Skin of body (tissue), 1 donor: ENCODE measurements at regions not wholly inside any gene's neighbourhood (a gene's known extent, or its start where the extent isn't known, plus 50 kb on each side); places are given as distances from the start of the nearest gene placed in this dataset.
"Not testable (repeated sequence)": the region's sequence is repeated elsewhere in the genome, so short reads cannot be mapped to it uniquely, and the experiment has no call there.

ENCODE experiments used
- DNase-seq: peaks from one replicate; lab custom pipeline; 2025; lab: John Stamatoyannopoulos, UW

DNA sequence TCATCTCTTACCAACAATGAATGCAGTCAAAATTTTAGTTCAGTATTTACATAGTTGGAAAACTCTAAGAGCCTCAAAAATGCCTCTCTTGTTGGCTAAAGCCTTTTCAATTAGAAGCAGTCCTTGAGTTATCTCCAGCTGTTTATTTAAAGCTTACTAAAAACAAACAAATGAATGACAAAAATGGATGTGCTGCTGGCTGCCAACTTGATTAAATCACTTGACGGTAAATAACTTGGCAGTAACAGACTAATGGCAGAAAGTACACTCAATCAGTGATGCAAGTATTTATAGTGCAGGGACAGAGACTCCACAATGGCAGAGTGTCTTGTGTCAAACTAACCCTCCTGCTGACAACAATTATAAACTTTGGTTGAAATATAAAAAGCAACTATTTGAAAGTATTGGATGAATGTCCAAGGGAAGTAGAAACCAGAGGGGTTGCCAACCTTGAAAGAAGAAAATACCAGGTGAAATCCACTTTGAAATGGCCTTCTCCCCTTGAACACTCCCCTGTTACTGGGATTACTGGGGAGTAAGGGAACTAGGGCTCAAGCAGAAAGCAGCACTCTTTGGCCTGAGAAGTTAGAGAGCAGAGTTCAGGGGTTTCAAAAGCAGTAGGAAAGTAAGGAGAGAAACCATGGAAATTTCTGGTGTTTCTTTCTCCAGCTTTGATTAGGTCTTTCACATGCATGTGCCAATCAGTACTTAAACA is 245.2 kb upstream of the SPHKAP start:
- no peak for DNase-seq

DNA sequence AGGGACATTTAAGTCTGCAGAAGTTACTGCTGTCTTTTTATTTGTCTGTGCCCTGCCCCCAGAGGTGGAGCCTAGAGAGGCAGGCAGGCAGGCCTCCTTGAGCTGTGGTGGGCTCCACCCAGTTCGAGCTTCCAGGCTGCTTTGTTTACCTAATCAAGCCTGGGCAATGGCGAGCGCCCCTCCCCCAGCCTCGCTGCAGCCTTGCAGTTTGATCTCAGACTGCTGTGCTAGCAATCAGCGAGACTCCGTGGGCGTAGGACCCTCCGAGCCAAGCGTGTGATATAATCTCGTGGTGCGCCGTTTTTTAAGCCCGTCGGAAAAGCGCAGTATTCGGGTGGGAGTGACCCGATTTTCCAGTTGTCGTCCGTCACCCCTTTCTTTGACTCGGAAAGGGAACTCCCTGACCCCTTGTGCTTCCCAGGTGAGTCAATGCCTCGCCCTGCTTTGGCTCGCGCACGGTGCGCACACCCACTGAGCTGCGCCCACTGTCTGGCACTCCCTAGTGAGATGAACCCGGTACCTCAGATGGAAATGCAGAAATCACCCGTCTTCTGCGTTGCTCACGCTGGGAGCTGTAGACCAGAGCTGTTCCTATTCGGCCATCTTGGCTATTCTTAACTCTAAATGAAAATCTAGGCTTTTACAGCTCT is 244.0 kb upstream of the SPHKAP start:
- not testable (repeated sequence) for DNase-seq

DNA sequence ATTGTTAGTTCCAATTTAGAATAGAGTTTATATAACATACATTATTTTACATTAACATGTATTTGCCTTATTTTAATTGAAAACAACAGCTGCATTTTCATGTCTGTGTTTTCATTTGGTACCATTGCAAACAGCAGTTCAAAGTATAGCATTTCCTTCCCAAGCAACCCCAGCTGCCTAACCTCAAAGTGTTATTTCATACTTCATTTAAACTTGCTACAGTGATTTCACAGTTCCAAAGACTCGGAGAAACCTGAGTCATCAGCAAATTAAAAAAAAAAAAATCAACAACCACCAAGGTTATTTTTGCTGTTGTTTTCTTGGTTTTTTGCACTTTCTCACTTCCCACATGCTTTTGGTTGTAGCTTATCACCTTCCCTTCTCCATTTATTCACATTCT is 236.5 kb upstream of the SPHKAP start:
- no peak for DNase-seq

DNA sequence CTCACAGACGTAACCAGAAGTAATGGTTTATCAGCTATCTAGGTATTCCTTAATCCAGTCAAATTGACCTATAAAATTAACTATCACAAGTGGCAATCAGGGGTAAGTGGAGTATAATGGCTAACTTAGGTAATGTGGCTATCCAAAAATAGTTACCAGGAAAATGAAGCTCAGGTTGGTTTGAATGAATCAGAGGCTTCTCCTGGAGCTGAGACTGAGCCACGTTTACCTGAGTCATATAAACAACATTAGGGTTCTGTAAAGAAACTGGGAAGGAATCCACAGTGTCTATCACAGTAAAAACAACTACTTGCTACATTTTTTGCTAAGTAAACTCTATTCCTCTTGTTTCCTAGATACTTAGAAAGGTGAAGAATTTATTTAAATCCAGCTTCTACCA is 236.0 kb upstream of the SPHKAP start:
- no peak for DNase-seq

DNA sequence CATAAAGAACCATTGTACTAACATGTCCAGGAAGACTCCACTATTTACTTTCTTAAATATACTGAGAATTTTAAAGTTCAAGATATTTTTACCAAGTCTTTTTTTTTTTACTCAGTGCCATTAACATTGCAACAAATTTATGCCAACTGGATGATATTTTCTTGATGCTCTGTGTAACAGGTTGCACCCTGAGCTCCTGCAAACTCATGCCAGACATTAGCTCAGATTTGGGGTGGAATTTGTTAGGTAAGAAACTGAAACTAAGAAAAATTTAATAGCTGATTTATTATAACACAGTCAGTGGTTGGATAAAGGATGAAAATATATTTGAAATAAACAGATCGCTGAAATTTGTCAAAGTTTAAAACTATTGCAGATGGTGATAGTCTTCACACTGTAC is 228.6 kb upstream of the SPHKAP start:
- no peak for DNase-seq

DNA sequence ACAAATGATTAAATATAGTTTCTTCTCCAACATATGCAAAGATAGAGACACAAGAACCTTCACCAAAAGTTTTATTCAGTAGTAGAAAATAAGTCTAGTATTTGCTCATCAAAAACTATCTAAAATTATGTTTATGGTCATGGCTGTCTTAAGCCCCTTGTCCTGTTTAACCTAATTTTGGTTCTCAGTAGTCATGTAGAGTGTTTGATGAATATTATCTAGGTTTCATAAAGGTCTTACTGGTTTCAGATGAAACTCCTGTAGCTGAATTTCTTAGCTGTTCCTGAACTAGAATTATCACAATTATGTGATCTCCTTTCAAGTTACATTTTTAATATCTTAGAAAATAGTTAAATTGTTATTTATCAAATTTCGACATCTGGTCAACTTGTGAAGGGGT is 228.0 kb upstream of the SPHKAP start:
- DNase-seq, result no peak

DNA sequence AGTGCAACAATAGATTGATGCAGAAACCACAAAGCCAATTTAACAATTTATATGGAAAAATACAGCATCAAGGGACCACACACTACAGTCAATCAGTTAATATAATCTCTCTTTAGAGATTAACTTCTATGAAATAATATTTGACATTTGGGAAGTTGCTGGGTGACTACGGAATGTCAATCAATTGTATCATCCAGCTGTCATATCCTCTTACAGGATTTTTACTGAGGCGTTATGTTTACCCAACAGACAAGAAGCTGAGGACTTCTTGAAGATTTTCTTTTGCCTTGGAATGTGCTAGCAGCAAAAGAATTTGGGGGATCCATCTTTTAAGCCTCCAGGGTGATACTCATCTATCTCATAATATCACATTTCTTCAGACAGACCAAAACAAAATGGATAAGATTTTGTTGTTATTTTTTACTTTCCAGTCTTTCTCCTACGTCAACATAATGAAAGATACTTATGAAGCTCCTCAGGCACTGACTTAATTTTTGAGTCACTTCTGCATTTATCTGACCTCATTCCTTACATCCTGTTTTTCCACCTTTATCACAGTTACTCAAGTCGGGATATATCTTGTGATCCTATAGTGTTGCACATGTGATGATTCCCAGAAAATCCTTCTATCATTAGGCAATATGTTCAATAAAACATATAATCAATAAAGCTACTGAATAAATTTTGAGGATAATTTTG is 227.2 kb upstream of the SPHKAP start:
- DNase-seq, result no peak

DNA sequence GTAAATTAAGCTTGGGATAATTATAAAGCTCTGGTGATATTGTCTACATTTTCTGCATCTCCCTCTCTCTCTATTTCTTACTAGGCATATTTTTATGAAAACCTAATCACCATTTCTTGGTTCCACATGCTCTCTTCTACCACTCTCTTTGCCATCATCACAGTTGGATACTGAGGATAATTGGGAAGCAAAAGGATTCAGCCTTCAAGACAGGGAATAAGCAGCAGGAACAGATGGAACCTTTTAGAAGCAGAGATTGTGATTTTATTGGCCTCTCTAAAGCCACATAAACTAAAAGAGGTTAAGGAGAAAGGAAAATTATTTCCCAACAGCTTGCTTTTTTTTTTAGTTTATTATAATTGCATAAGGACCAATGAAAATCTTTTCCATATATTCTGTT is 226.3 kb upstream of the SPHKAP start:
- no peak for DNase-seq

DNA sequence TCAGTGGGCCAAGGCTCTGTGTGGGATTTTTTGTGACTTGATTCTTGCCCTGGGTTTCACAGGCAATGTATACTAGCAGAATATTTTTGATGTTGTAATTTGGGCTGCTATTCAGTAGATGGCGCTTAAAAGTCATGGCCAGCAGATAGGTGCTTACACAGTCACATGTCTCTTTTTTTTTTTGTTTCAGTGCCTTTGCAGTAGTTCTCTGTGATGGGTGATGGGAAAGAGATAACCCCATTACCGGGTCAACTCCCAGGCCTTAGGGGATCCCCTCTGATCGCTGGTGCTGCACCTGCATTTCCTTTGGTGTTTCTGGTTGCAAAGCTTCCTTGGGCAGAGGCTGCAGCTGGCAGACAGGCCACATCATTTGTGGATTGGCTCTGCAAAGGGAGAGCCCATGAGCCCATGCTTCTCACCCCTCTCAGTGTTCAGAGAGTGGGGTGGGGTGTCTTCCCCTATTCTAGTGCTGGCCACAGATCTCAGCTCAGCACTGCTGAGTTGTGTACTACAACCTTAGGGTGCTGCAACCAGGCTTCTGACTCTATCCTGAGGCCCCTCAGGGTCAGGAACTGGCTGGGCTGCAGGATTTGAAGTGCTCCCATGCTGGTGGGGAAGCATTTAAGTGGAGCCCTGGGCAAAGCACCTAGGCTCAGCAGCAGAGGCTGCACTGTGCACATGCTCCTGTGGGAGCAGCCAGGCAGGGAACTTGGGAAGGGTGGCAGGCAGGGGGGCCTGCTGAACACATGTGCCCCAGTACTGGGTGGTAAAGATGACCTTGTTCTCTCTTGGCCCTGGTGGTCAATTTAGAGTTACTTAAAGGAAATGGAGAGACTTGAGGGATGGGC is 219.8 kb upstream of the SPHKAP start:
- DNase-seq, result no peak

DNA sequence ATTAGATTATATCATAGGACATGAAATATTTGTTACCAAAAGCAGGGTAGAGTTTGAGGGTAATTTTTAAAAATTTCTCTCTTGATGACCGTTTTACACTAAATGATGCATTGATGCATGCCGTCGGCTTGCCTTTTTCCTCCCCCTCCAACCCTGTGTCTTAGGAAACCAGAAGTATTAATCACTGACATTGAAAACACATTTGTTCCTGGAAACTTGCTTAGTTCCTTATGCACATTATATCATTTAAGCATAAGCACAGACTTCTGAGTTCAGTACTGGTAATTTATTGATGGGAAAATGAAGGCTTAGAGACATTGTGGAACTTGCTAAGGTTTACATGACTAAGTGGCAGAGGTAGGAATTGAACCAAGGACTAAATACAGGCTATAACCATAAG is 206.3 kb upstream of the SPHKAP start:
- DNase-seq, result peak; percentile 61

DNA sequence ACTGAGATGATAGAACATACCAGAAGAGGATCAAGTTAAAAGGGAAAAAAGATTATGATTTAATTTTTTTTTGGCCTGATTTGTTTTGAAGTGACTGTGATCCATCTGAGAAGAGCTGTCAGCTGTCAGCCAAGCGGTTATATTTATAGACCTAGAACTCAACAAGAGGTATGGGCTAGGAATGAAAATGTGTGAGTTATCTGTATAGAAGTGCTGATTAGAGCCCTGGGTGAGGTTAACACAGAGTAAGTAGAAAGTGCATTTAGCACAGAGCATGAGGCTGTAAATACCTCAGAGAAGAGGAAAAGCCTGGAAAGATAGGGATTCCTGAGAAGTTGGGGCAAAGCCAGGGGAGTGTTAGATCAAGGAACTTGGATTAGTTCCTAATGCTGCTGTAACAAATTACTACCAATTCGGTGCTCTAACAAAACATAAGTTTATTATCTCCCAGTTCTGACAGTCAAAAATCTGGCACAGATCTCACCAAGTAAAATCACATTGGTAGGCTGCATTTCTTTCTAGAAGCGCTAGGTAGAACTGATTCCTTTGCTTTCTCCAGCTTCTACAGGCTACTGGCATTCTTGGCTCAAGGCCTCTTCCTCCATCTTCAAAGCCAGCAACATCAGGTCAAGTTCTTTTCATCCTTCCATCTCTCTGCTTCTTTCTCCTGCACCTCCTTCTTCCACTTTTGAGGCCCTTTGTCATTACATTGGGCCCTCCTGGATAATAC is 197.4 kb upstream of the SPHKAP start:
- DNase-seq, result no peak

DNA sequence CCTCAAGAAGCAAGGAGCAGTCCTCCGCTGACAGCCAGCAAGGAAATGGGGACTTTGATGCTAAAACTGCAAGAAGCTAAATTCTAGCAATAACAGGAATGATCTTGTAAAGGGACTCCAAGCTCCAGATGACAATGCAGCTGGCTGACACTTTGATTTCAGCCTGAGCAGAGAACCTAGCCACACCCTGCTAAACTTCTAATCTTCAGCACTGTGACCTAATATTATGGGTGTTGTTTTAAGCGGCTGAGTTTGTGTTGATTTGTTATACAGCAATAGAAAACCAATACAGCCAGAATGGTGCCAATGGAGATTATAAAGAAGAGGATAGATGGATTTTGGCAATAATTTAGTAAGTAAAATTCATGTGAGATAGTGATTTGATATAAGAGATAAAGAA is 196.7 kb upstream of the SPHKAP start:
- no peak for DNase-seq

DNA sequence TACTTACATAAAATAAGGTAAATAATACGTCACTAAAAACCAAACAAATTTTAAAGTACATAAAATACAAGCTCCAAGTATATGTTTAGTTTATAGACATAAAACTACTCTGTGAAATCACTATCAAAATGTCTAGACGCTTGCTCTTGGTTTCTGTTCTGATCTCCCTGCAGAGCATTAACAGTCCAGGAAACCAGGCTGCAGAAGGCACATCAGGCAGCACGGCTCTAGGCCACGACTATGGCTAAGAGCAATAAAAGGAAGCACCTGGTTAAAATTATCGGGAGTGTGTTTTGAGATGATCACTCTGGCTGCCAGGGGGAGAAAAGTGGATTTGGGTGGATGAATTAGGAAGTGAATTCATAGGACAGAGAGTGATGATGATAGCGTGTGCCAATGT is 196.0 kb upstream of the SPHKAP start:
- DNase-seq, result no peak

DNA sequence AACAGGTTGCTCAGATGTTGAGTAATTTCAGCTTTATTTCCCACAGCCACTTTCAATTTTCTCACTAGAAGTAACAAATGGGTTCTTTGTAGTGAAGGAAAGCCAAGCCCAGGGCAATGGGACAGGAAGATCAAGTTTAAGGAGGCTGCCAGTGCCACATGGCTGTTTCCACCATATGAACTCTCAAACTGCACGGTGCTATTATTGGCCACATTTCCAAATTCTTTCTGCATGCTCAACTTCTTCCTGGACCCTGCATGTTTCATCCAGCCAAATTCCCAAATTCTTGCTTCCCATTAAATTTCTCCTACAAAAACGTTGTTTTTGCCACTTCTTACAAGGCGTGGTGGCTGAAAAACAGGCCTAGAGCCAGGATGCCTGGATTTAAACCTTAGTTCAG is 193.3 kb upstream of the SPHKAP start:
- no peak for DNase-seq

DNA sequence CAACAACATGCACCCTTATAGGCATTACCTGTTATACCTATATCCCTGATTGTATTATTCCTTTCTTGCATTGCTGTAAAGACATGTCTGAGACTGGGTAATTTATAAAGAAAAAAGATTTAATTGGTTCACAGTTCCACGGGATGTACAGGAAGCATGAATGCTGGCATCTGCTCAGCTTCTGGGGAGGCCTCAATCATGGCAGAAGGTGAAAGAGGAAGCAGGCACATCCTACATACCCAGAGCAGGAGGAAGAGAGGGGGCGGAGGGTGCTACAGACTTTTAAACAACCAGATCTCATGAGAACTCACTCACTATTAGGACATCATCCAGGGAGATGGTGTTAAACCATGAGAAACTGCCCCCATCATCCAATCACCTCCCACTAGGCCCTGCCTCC is 191.7 kb upstream of the SPHKAP start:
- no peak for DNase-seq

DNA sequence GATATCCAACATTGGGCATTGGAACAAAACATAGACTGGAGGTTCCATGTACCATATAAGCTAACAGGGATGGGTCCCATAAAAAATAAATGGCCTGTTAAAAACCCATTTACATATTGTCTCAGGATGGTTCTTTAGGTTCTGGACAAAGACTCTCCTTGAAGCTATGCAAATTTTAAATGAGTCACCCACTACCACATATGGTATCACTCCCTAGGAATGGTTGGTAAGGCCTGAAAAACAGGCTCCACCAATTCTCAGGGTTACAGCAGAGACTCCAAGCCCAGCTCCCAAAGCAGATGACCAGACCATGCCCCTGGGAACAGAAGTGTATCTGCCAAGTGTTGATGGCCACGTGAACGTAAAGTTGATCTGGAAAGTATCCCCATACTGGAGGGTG is 190.7 kb upstream of the SPHKAP start:
- DNase-seq, result no peak

DNA sequence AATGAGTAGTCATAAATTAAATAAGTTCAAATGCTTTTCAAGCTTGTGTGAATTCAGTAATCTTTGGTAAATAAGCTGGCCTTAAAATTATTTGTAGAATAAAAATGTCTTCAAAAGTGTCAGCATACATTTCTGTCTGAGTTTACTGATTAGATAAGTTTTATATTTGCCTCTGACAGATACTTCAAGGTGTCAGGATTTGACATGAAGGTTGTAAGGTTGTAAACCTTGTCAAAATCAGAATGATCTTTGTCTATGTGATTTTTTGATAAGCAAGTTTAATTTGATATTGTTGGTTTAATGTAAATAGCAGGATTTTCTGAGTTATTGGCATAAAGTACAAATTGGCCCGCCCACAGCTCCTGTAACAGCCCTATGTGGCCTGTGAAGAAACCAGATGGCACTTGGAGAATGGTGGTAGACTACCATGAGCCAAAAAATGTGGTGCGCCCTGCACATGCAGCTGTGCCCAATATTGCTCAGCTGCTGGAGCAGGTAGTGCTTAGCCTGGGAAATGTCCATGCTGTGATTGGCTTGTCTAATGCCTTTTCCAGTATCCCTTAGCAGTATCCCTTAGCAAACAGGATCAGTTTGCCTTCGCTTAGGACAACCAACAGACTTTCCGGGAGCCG is 188.0 kb upstream of the SPHKAP start:
- DNase-seq, result no peak

DNA sequence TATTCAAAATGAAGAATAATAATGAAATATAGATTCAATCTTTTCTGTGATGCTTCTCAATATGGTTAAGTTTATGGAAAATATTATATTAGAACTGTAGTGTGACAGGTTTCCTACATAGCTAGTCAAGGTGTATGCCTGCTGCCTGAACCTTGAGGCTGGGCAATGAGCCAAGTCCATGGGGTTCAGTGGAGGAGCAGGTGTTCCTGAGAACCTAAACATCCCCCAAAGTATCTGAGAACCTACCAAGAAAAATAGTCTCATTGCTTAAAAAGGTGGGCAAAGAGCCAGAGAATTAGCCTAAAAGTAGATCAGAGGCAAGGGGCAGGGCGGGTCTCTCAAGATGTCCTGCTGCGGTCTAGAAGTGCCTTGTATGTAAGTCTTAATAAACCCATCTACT is 185.9 kb upstream of the SPHKAP start:
- no peak for DNase-seq

DNA sequence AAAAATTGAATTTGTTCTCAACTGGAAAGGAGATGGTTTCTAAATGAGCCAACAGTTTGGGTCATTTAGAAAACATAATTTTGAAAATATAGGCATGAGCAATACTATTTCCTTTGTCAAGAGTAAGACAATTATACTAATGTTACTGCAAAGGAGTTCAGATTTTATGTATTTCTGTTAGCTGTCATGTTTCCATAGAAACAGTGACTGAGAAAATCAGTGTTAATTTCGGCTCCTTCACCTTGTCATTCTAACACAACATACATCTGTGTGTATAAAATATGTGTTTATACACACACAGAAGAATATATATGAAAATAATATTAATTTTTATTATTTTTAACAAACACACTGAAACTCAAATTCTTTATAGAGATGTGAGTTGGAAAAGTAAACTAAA is 178.0 kb upstream of the SPHKAP start:
- DNase-seq, result no peak

DNA sequence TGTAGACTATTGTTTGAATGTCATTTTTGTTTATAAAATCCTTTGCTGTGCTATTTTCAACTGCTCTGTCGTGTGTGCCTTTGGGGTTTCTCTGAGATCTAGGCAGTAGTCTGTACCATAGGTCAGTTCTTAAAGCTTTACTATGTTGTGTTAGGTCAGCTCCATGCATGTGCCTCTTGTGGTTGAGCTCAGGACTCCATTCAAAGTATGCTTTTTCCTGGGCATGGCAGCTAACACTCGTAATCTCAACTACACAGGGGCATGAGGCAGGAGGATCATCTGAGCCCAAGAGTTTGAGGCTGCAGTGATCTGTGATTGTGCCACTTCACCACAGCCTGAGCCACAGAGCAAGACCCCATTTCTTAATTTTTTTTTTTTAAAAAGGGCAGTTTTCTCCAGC is 174.4 kb upstream of the SPHKAP start:
- DNase-seq, result no peak

DNA sequence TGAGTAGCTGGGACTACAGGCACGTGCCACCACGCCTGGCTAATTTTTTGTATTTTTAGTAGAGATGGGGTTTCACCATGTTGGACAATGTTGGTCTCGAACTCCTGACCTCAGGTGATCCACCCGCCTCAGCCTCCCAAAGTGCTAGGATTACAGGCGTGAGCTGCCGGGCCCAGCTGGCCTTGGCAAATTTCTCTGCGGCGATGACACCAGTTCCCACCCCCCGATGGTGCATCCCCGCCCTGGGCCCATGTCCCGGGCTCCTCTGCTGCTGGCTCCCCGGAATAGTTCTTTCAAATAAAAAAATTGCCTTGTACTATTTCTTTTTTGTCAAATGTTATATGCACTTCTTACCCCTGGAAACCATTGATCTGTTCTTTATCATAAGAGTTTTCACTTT is 171.5 kb upstream of the SPHKAP start:
- DNase-seq, result not testable (repeated sequence)
